ENCODE measurements at regions not wholly inside any gene's neighbourhood (a gene's known extent, or its start where the extent isn't known, plus 50 kb on each side); places are given as distances from the start of the nearest gene placed in this dataset.

DNA sequence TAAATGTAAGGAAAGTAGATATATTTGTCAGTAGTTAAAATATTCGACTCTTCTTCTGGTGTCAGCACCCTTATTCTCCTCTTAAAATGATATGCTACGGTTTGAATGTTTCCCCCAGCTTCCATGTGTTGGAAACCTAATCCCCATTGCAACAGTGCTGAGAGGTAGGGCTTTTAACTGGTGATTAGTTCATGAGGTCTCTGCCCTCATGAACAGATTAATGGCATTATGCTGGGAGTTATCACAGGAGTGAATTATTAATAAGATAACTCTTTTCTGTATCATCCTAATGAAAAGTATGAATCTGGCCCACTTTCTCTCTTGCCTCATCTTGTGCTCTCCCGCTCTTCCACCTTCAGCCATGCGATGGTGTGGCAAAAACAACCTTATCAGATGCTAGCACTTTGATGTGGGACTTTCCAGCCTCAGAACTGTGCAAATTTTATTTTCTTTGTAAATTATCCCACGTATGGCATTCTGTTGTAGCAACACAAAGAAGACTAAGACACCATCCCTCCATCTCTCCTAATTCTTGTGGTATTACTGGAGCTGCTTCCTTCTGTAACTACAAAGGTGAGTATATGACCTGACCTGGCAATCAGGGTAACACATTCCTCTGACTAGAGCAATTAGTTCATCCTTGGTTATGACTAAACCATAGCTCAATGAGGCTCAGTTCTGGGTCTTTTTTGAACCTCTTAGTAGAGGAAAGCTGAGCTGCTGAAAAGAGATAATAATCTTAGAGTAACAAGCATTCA lies 171.1 kb upstream of the TMEM196 start:
- no peak overlapping the region for H2BK15ac ChIP-seq (ENCODE audit: low read length)
- DNase-seq (ENCODE audit: low read depth in 1 of 2, low spot score in 2 of 2): no peak
- CTCF ChIA-PET (ENCODE audit: partially characterized antibody): interaction anchor here (0.8 kb wide), 1 partner anchor 197 kb away, joined by 4 read pairs; no protein-coding TSS in a partner anchor
- TF ChIP-seq GTF2F1 (IDR thresholded peaks at IDR 0.05; ENCODE audit: borderline replicate concordance, low read depth, low read length) (no peak), KDM5A (IDR thresholded peaks at IDR 0.05; ENCODE audit: low read length) (no peak), NRF1 (IDR thresholded peaks at IDR 0.05; ENCODE audit: low read depth, low read length) (no peak), GABPA (IDR thresholded peaks at IDR 0.05; ENCODE audit: borderline replicate concordance, insufficient read depth, low read length) (no peak), EP300 (IDR thresholded peaks at IDR 0.05; ENCODE audit: borderline replicate concordance in 1 of 2, low read depth in 2 of 2, low read length in 2 of 2) (no peak), JUND (IDR thresholded peaks at IDR 0.05; ENCODE audit: low read length) (no peak), TEAD4 (IDR thresholded peaks at IDR 0.05; ENCODE audit: low read depth, low read length) (no peak), TBP (IDR thresholded peaks at IDR 0.05; ENCODE audit: low read depth, low read length) (no peak), SIN3A (conservative IDR thresholded peaks at IDR 0.05 in 1 of 2, IDR thresholded peaks at IDR 0.05 in 1 of 2; ENCODE audit: low read depth in 1 of 2, low read length in 2 of 2) (no peak), CTCF (IDR thresholded peaks at IDR 0.05; ENCODE audit: control extremely low read depth in 1 of 3, insufficient read depth in 1 of 3, low read depth in 1 of 3, low read length in 3 of 3) (no peak)

More for the DNA sequence above, 171.1 kb upstream of the TMEM196 start:
- Histone ChIP-seq H3K27ac (ENCODE audit: low read depth, low read length) (no peak overlapping the region), H3K9ac (replicated peaks in 1 of 4; ENCODE audit: extremely low read depth in 1 of 4, low read depth in 3 of 4, low read length in 3 of 4) (no peak overlapping the region), H2BK20ac (ENCODE audit: low read length) (no peak overlapping the region), H3K4me3 (ENCODE audit: extremely low read depth in 1 of 4, insufficient read depth in 2 of 4, low read depth in 3 of 4, low read length in 4 of 4) (no peak overlapping the region), H2AK5ac (ENCODE audit: low read depth, low read length) (no peak overlapping the region), H2BK12ac (ENCODE audit: low read depth, low read length) (no peak overlapping the region), H2BK5ac (ENCODE audit: low read depth, low read length) (no peak overlapping the region), H4K5ac (ENCODE audit: insufficient read length, low read depth, low read length) (no peak overlapping the region), H4K20me1 (replicated peaks in 1 of 2; ENCODE audit: control insufficient read depth in 1 of 2, insufficient read depth in 2 of 2, low read length in 2 of 2) (no peaks in the 10 kb centered on the region), H3K14ac (ENCODE audit: insufficient read length) (no peak overlapping the region), H3K56ac (replicated peaks; ENCODE audit: insufficient read length, low read depth, low read length) (no peak overlapping the region), H2AFZ (ENCODE audit: low read length) (no peak overlapping the region), H3K79me1 (ENCODE audit: low read depth, low read length) (no peaks in the 10 kb centered on the region), H3K4me2 (ENCODE audit: insufficient read depth in 1 of 2, low read depth in 2 of 2, low read length in 2 of 2) (no peak overlapping the region), H3K79me2 (ENCODE audit: control insufficient read depth in 1 of 2, insufficient read depth in 2 of 2, low read length in 2 of 2) (no peaks in the 10 kb centered on the region), H3K18ac (ENCODE audit: extremely low read depth, low read length) (no peak overlapping the region), H3K4ac (replicated peaks; ENCODE audit: insufficient read length, low read depth, low read length) (no peak overlapping the region), H4K91ac (replicated peaks; ENCODE audit: insufficient read length, low read length) (no peak overlapping the region), H3K27me3 (replicated peaks in 1 of 4; ENCODE audit: control insufficient read depth in 3 of 4, extremely low read depth in 1 of 4, insufficient read depth in 3 of 4, low read length in 3 of 4) (no peaks in the 10 kb centered on the region), H3K36me3 (ENCODE audit: control insufficient read depth in 2 of 4, insufficient read depth in 4 of 4, low read length in 3 of 4) (peaks cover 0 to 12% (median 4%) of the 10 kb centered on the region in 4 experiments; a peak in 3 of 8 replicates), H3K23ac (ENCODE audit: insufficient read length) (no peak overlapping the region), H3K9me3 (ENCODE audit: insufficient read depth in 2 of 2, low read depth in 1 of 2, low read length in 1 of 2) (0 out of 4 replicates have a peak, but pooled peaks cover 0 to 2% of the 10 kb centered on the region in 2 experiments), H4K8ac (ENCODE audit: extremely low read depth, insufficient read depth, low read length) (no peak overlapping the region), H3K23me2 (ENCODE audit: low read depth, low read length) (no peaks in the 10 kb centered on the region), H3K4me1 (replicated peaks in 1 of 4; ENCODE audit: control insufficient read depth in 3 of 4, insufficient read depth in 4 of 4, low read length in 3 of 4) (no peaks in the 10 kb centered on the region), H2BK120ac (replicated peaks; ENCODE audit: low read depth, low read length) (no peak overlapping the region)
- POLR2A ChIA-PET (ENCODE audit: partially characterized antibody): no interaction called here
- FAIRE-seq: no peak
- 90% methylated on average over 5 of the region's 5 CpGs; no CpG with 5 or more reads in 1 of the 2 experiments for WGBS, 2 experiments (ENCODE audit: extremely low coverage in 1 of 2, insufficient coverage in 1 of 2, insufficient read length in 1 of 2, insufficient replicate concordance in 2 of 2, low coverage in 1 of 2, low lambda C conversion rate in 2 of 2, missing lambda C conversion rate in 1 of 2)

Measured in H1 (cell line).